ENCODE measurements at regions not wholly inside any gene's neighbourhood (a gene's known extent, or its start where the extent isn't known, plus 50 kb on each side); places are given as distances from the start of the nearest gene placed in this dataset.

GRCh38 chr17:36715951-36716350 lies 114.6 kb downstream of the MRM1 start:
- no peak for ATAC-seq
- no peak for TF ChIP-seq ZFP30 (CRISPR knock-in tag; IDR thresholded peaks at IDR 0.05)

GRCh38 chr17:36717088-36717487 lies 115.7 kb downstream of the MRM1 start:
- ATAC-seq = no peak
- TF ChIP-seq ESRRG (CRISPR knock-in tag; IDR thresholded peaks at IDR 0.05) (no peak), POU6F1 (CRISPR knock-in tag; IDR thresholded peaks at IDR 0.05; ENCODE audit: borderline replicate concordance, low read depth) (no peak), BACH2 (CRISPR knock-in tag; IDR thresholded peaks at IDR 0.05; ENCODE audit: borderline replicate concordance) (no peak), ZNF8 (CRISPR knock-in tag; IDR thresholded peaks at IDR 0.05) (no peak)

- TF ChIP-seq PPARA (CRISPR knock-in tag; IDR thresholded peaks at IDR 0.05; ENCODE audit: borderline replicate concordance) (no peak), ZC3H10 (CRISPR knock-in tag; IDR thresholded peaks at IDR 0.05) (no peak), TCF4 (CRISPR knock-in tag; IDR thresholded peaks at IDR 0.05; ENCODE audit: borderline replicate concordance) (no peak; the same call in 1 of the 2 replicates), ARNTL (CRISPR knock-in tag; IDR thresholded peaks at IDR 0.05; ENCODE audit: borderline replicate concordance, low read depth) (no peak), ZNF565 (CRISPR knock-in tag; conservative IDR thresholded peaks at IDR 0.05; ENCODE audit: low read depth) (no peak), TSHZ2 (CRISPR knock-in tag; IDR thresholded peaks at IDR 0.05) (no peak), ZFP30 (CRISPR knock-in tag; IDR thresholded peaks at IDR 0.05) (no peak), CSRNP3 (CRISPR knock-in tag; IDR thresholded peaks at IDR 0.05) (no peak)
- no peak for ATAC-seq
Measured at GRCh38 chr17:36720131-36720530, 118.7 kb downstream of the MRM1 start.

GRCh38 chr17:36721560-36722120 lies 120.3 kb downstream of the MRM1 start:
- no peak for TF ChIP-seq ARNTL (CRISPR knock-in tag; IDR thresholded peaks at IDR 0.05; ENCODE audit: borderline replicate concordance, low read depth)
- TF ChIP-seq CSDC2 (CRISPR knock-in tag; IDR thresholded peaks at IDR 0.05) = no peak
- no peak for TF ChIP-seq PATZ1 (CRISPR knock-in tag; IDR thresholded peaks at IDR 0.05; ENCODE audit: borderline replicate concordance)
- no peak for TF ChIP-seq OSR1 (CRISPR knock-in tag; IDR thresholded peaks at IDR 0.05)
- TF ChIP-seq POU6F1 (CRISPR knock-in tag; IDR thresholded peaks at IDR 0.05; ENCODE audit: borderline replicate concordance, low read depth) = no peak
- TF ChIP-seq ZNF70 (CRISPR knock-in tag; IDR thresholded peaks at IDR 0.05) = no peak
- no peak for TF ChIP-seq ZNF565 (CRISPR knock-in tag; conservative IDR thresholded peaks at IDR 0.05; ENCODE audit: low read depth)
- no peak for TF ChIP-seq TOX (CRISPR knock-in tag; IDR thresholded peaks at IDR 0.05; ENCODE audit: borderline replicate concordance)
- TF ChIP-seq SNAI2 (CRISPR knock-in tag; IDR thresholded peaks at IDR 0.05) = no peak
- no peak for TF ChIP-seq ZC3H10 (CRISPR knock-in tag; IDR thresholded peaks at IDR 0.05)
- no peak for TF ChIP-seq ZNF8 (CRISPR knock-in tag; IDR thresholded peaks at IDR 0.05)
- no peak for TF ChIP-seq ZFP30 (CRISPR knock-in tag; IDR thresholded peaks at IDR 0.05)
- TF ChIP-seq GLIS3 (CRISPR knock-in tag; IDR thresholded peaks at IDR 0.05) = no peak
- TF ChIP-seq ESRRG (CRISPR knock-in tag; IDR thresholded peaks at IDR 0.05) = no peak
- no peak for TF ChIP-seq ZFP3 (CRISPR knock-in tag; IDR thresholded peaks at IDR 0.05)
- no peak for TF ChIP-seq BACH2 (CRISPR knock-in tag; IDR thresholded peaks at IDR 0.05; ENCODE audit: borderline replicate concordance)
- no peak for TF ChIP-seq RARB (CRISPR knock-in tag; IDR thresholded peaks at IDR 0.05)
- no peak for TF ChIP-seq PPARA (CRISPR knock-in tag; IDR thresholded peaks at IDR 0.05; ENCODE audit: borderline replicate concordance)
- TF ChIP-seq CREB5 (CRISPR knock-in tag; IDR thresholded peaks at IDR 0.05; ENCODE audit: low read depth) = no peak
- ATAC-seq = no peak
